DND-41 (cell line): ENCODE measurements at regions not wholly inside any gene's neighbourhood (a gene's known extent, or its start where the extent isn't known, plus 50 kb on each side); places are given as distances from the start of the nearest gene placed in this dataset.

Source experiments
- ATAC-seq: fragments of 200-7000 bp; cut with Tn5 transposase; 3 replicates; pipeline ENCODE4 v1.9.1; 2021; ENCODE audit warnings: low read depth; ENCODE audit not compliant: insufficient read depth
- DNase-seq: peaks from one replicate; pipeline ENCODE4 v3.0.0-alpha.2; 2020
- H2AFZ ChIP-seq: 2 replicates; pipeline ENCODE4 v1.6.0; 2012; ENCODE audit warnings: low read depth, low read length
- H3K27ac ChIP-seq: 2 replicates; pipeline ENCODE4 v1.5.1; 2012; ENCODE audit warnings: low read length, inconsistent platforms
- H3K27me3 ChIP-seq: fragments of 200-600 bp; sonication (generic); 2 replicates; pipeline ENCODE4 v1.6.0; 2012; ENCODE audit warnings: low read length, mild to moderate bottlenecking, inconsistent platforms; ENCODE audit not compliant: insufficient read depth, poor library complexity
- H3K36me3 ChIP-seq: 2 replicates; pipeline ENCODE4 v1.5.1; 2012; ENCODE audit warnings: low read length, inconsistent platforms; ENCODE audit not compliant: insufficient read depth
- H3K4me1 ChIP-seq: 2 replicates; pipeline ENCODE4 v1.5.1; 2012; ENCODE audit warnings: mild to moderate bottlenecking, low read length; ENCODE audit not compliant: insufficient read depth
- H3K4me2 ChIP-seq: 2 replicates; pipeline ENCODE4 v1.6.0; 2012; ENCODE audit warnings: mild to moderate bottlenecking, moderate library complexity, low read length, inconsistent platforms; ENCODE audit not compliant: insufficient read depth
- H3K4me3 ChIP-seq, 2 experiments: fragments of 200-600 bp in 1 of 2; shearing (Covaris generic) in 1 of 2; 2 replicates each; pipeline ENCODE4 v1.5.1; 2012 to 2016; ENCODE audit warnings: inconsistent platforms in 2 of 2, low read length in 2 of 2, mild to moderate bottlenecking in 2 of 2, low read depth in 1 of 2, moderate library complexity in 1 of 2
- H3K79me2 ChIP-seq: 2 replicates; pipeline ENCODE4 v1.6.0; 2012; ENCODE audit warnings: low read length, inconsistent platforms; ENCODE audit not compliant: insufficient read depth
- H3K9ac ChIP-seq: 2 replicates; pipeline ENCODE4 v1.6.0; 2012; ENCODE audit warnings: low read depth, mild to moderate bottlenecking, inconsistent platforms, low read length, moderate library complexity
- H3K9me3 ChIP-seq: 2 replicates; pipeline ENCODE4 v1.5.1; 2012; ENCODE audit warnings: low read length, moderate library complexity, mild to moderate bottlenecking, inconsistent platforms; ENCODE audit not compliant: insufficient read depth, severe bottlenecking
- H4K20me1 ChIP-seq: 2 replicates; pipeline ENCODE4 v1.6.0; 2012; ENCODE audit warnings: low read length; ENCODE audit not compliant: insufficient read depth
- EZH2 ChIP-seq: IDR thresholded peaks from 3 replicates; pipeline ENCODE4 v1.6.1; 2012; ENCODE audit warnings: borderline replicate concordance, low read depth, mild to moderate bottlenecking, moderate library complexity, low read length, inconsistent platforms; ENCODE audit not compliant: severe bottlenecking
- TF ChIP-seq, protein P1 (sequence below): IDR thresholded peaks from 2 replicates; pipeline ENCODE4 v1.5.1; 2012; ENCODE audit warnings: borderline replicate concordance, low read length, moderate library complexity, mild to moderate bottlenecking; ENCODE audit not compliant: poor library complexity, severe bottlenecking; ENCODE audit errors: extremely low read depth

- H2AFZ ChIP-seq: no peak overlapping the region
- H4K20me1 ChIP-seq: no peaks in the 10 kb centered on the region
- H3K4me1 ChIP-seq: no peaks in the 10 kb centered on the region
- no peaks in the 10 kb centered on the region for H3K79me2 ChIP-seq
- H3K4me3 ChIP-seq: no peak overlapping the region
- ATAC-seq (no peak), DNase-seq (no peak)
- no peaks in the 10 kb centered on the region for H3K27me3 ChIP-seq
- TF ChIP-seq EZH2: no peak
- TF ChIP-seq, protein P1, sequence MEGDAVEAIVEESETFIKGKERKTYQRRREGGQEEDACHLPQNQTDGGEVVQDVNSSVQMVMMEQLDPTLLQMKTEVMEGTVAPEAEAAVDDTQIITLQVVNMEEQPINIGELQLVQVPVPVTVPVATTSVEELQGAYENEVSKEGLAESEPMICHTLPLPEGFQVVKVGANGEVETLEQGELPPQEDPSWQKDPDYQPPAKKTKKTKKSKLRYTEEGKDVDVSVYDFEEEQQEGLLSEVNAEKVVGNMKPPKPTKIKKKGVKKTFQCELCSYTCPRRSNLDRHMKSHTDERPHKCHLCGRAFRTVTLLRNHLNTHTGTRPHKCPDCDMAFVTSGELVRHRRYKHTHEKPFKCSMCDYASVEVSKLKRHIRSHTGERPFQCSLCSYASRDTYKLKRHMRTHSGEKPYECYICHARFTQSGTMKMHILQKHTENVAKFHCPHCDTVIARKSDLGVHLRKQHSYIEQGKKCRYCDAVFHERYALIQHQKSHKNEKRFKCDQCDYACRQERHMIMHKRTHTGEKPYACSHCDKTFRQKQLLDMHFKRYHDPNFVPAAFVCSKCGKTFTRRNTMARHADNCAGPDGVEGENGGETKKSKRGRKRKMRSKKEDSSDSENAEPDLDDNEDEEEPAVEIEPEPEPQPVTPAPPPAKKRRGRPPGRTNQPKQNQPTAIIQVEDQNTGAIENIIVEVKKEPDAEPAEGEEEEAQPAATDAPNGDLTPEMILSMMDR: no peak
- H3K4me2 ChIP-seq: no peak overlapping the region
- no peaks in the 10 kb centered on the region for H3K9me3 ChIP-seq
- H3K27ac ChIP-seq: no peak overlapping the region
- no peaks in the 10 kb centered on the region for H3K36me3 ChIP-seq
- no peak overlapping the region for H3K9ac ChIP-seq
These were observed 270.6 kb upstream of the MARCKS start for GRCh38 chr6:113586413-113587077.

DNA sequence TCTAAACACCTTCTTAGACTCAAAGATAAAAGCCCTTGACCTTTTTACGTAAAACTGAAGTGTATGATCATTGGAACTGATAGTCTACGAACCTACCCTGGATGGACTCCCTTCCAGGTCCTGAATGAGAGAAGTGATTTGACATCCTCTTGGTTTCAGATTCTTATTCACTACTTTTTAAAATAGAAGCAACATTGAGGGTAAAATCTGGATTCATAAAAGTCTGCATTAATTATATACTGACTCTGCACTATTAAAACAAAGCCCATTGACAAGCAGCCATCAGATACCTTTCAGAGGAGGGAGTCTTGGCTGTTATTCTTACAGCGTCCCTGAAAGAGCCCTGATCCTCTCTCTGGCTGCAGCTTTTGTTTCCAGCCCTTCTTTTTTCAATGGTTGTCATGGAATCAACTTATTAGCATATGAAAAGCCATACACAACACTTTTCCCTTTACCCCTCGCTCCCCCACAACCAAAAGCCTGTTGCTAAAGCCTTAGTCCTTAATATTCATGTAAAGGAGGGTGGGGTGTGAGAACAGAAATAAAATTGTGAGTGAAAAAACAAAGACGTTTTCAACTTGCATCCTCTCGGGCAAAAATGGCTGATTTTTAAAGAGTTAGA lies 270.0 kb upstream of the MARCKS start:
- Histone ChIP-seq H3K9me3 (no peaks in the 10 kb centered on the region), H2AFZ (no peak overlapping the region), H3K4me3 (no peak overlapping the region), H4K20me1 (no peaks in the 10 kb centered on the region), H3K79me2 (no peaks in the 10 kb centered on the region), H3K4me2 (no peak overlapping the region), H3K9ac (no peak overlapping the region), H3K27me3 (no peaks in the 10 kb centered on the region), H3K4me1 (no peaks in the 10 kb centered on the region), H3K27ac (no peak overlapping the region), H3K36me3 (no peaks in the 10 kb centered on the region)
- TF ChIP-seq EZH2: no peak
- TF ChIP-seq, protein P1: no peak
- DNase-seq (no peak), ATAC-seq (no peak)

DNA sequence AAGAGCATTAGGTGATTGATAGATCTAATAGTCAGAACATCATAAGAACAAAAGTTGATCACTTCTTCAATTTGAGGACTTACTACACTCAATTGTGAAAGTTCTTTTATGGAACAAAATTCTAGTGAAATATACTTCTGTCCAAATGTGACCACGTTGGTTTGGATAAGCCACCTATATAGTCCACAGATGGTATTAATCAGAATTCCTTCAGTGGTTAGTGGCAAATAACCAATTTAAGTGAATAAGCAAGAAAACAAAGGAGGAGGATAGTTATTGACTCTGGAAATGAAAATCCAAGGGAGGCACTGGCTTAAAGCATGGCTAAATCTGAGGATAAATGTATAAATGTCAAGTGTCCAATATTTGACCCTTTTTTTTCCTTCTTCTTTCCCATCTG lies 268.5 kb upstream of the MARCKS start:
- no peak overlapping the region for H3K27ac ChIP-seq
- no peaks in the 10 kb centered on the region for H3K9me3 ChIP-seq
- ATAC-seq: no peak
- H3K9ac ChIP-seq: no peak overlapping the region
- H2AFZ ChIP-seq: no peak overlapping the region
- TF ChIP-seq EZH2: no peak
- TF ChIP-seq, protein P1: no peak
- no peaks in the 10 kb centered on the region for H3K27me3 ChIP-seq
- H3K4me3 ChIP-seq: no peak overlapping the region
- no peaks in the 10 kb centered on the region for H4K20me1 ChIP-seq
- no peaks in the 10 kb centered on the region for H3K36me3 ChIP-seq
- DNase-seq: no peak
- H3K4me2 ChIP-seq: no peak overlapping the region
- H3K4me1 ChIP-seq: no peaks in the 10 kb centered on the region
- H3K79me2 ChIP-seq: no peaks in the 10 kb centered on the region
